ENCODE measurements at regions not wholly inside any gene's neighbourhood (a gene's known extent, or its start where the extent isn't known, plus 50 kb on each side); places are given as distances from the start of the nearest gene placed in this dataset.

- no peaks in the 10 kb centered on the region for H3K36me3 ChIP-seq (ENCODE audit: control insufficient read depth in 2 of 2, extremely low read depth in 1 of 2, insufficient read depth in 2 of 2, low read length in 2 of 2)
- no peak overlapping the region for H3K4me3 ChIP-seq (replicated peaks in 1 of 3; ENCODE audit: insufficient read depth in 1 of 3, low read depth in 1 of 3, low read length in 3 of 3)
- H4K20me1 ChIP-seq (replicated peaks; ENCODE audit: control insufficient read depth, extremely low read depth, insufficient read depth, low read length), result no peaks in the 10 kb centered on the region
- no peak overlapping the region for H3K27ac ChIP-seq (ENCODE audit: insufficient read depth, low read depth, low read length)
- no peaks in the 10 kb centered on the region for H3K9me1 ChIP-seq (replicated peaks; ENCODE audit: control insufficient read depth, extremely low read depth, insufficient read depth, low read length)
- peaks cover 6 to 7% of the 10 kb centered on the region in 2 experiments for H3K27me3 ChIP-seq (ENCODE audit: control insufficient read depth in 2 of 2, insufficient read depth in 2 of 2, low read length in 2 of 2)
- intact Hi-C loops (cut with micrococcal nuclease), result no loop called here
- dilution Hi-C loops (cut with MboI; ENCODE audit: extremely low pct_ligation_motif_present, low sequenced_read_pairs), result no loop called here
- no peak overlapping the region for H2AFZ ChIP-seq (ENCODE audit: low read depth, low read length)
- DNase-seq (ENCODE audit: low read depth, low spot score), result no peak
- ChIA-PET CTCF (no interaction called here), POLR2A (no interaction called here)
- no peaks in the 10 kb centered on the region for H3K9me3 ChIP-seq (replicated peaks; ENCODE audit: control insufficient read depth, insufficient read depth, low read length)
- no peaks in the 10 kb centered on the region for H3K79me2 ChIP-seq (ENCODE audit: control insufficient read depth, insufficient read depth, low read length)
- TF ChIP-seq POLR2A (IDR thresholded peaks at IDR 0.05; ENCODE audit: low read depth, low read length), result no peak
- TF ChIP-seq GATA2 (IDR thresholded peaks at IDR 0.05; ENCODE audit: insufficient read depth, insufficient read length, low read depth, low read length), result no peak
- TF ChIP-seq POLR2AphosphoS5 (IDR thresholded peaks at IDR 0.05; ENCODE audit: insufficient read depth, low read depth, low read length), result no peak
- TF ChIP-seq JUN (IDR thresholded peaks at IDR 0.05; ENCODE audit: borderline replicate concordance, insufficient read depth, insufficient read length, low read depth), result no peak
- no peak for TF ChIP-seq MAX (IDR thresholded peaks at IDR 0.05; ENCODE audit: insufficient read depth, insufficient read length)
- TF ChIP-seq MYC (IDR thresholded peaks at IDR 0.05; ENCODE audit: low read depth, low read length), result no peak
- no peak for TF ChIP-seq FOS (IDR thresholded peaks at IDR 0.05; ENCODE audit: borderline replicate concordance, insufficient read depth, low read length)
- TF ChIP-seq EZH2 (IDR thresholded peaks at IDR 0.05; ENCODE audit: borderline replicate concordance, low read depth, low read length, severe bottlenecking), result no peak
- TF ChIP-seq, protein P1, sequence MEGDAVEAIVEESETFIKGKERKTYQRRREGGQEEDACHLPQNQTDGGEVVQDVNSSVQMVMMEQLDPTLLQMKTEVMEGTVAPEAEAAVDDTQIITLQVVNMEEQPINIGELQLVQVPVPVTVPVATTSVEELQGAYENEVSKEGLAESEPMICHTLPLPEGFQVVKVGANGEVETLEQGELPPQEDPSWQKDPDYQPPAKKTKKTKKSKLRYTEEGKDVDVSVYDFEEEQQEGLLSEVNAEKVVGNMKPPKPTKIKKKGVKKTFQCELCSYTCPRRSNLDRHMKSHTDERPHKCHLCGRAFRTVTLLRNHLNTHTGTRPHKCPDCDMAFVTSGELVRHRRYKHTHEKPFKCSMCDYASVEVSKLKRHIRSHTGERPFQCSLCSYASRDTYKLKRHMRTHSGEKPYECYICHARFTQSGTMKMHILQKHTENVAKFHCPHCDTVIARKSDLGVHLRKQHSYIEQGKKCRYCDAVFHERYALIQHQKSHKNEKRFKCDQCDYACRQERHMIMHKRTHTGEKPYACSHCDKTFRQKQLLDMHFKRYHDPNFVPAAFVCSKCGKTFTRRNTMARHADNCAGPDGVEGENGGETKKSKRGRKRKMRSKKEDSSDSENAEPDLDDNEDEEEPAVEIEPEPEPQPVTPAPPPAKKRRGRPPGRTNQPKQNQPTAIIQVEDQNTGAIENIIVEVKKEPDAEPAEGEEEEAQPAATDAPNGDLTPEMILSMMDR (IDR thresholded peaks at IDR 0.05; ENCODE audit: extremely low read depth in 1 of 2, insufficient read depth in 1 of 2, low read depth in 1 of 2, low read length in 2 of 2), result no peak
- BruUV-seq (replicated peaks), result no TSS peak
- no peak overlapping the region for H3K9ac ChIP-seq (replicated peaks; ENCODE audit: extremely low read depth, insufficient read depth, low read length)
- H3K4me2 ChIP-seq (ENCODE audit: insufficient read depth, low read length), result no peak overlapping the region
- FAIRE-seq, result no peak
- peaks cover 4% of the 10 kb centered on the region for H3K4me1 ChIP-seq (ENCODE audit: control insufficient read depth, extremely low read depth, insufficient read depth, low read length)
Measured at GRCh38 chr18:7382328-7383001, 151.6 kb downstream of the LRRC30 start.

Measured in endothelial cell of umbilical vein (primary cell).